ENCODE measurements at regions not wholly inside any gene's neighbourhood (a gene's known extent, or its start where the extent isn't known, plus 50 kb on each side); places are given as distances from the start of the nearest gene placed in this dataset.

DNA sequence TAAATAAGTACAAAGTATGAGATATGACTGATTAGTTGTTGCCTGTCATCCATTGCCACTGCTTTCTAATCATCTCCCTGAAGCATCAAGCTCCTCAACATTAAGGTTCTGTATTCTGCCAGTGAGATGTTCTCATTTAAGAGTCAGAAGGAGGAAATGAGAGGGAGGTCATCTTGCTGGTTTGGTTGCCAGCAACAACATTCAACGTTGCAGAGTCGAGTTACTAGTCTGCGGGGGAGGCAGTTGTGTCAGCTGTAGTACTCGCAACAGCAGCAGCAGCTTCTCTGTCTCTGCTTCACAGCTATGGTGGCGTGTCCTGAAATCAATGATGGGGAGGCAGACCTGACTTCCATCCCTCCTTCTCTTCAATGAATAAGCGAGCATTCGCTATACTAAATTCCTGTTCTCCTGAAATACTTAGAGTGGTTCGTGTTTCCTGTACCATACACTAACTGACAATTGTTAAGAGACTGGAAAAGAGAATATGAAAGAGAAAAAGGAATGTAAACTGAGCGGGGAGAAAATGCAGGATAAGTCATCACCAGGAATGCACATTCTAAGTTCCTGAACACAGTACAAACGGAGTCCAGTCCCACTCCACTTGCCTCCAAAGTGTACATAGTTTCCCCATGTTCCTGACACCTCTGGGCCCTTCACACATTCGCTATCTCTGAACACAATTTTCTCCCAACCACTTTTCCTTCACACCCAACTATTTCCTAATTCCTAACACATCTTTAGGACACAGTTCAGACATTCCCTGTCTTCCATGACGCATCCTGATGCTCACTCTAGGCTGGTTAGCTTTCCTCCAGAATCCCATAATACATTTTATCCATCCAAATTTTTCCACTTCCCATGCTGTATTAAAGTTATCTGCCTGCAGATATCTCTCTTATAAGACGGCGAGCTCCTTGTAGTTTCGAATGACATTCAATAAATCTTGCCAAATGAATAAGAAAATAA, 263.0 kb downstream of the KLF12 start:
- TF ChIP-seq YY1 (IDR thresholded peaks at IDR 0.05; ENCODE audit: insufficient read depth, insufficient read length) (no peak), ZNF274 (IDR thresholded peaks at IDR 0.05; ENCODE audit: low read depth, low read length) (no peak)
